IPS DF 4.7 (cell line): ENCODE measurements at regions not wholly inside any gene's neighbourhood (a gene's known extent, or its start where the extent isn't known, plus 50 kb on each side); places are given as distances from the start of the nearest gene placed in this dataset.
A peak's percentile ranks its signal among the peaks of the same experiment; 100 is the strongest.

Experiments used
- DNase-seq: peaks from one replicate; pipeline ENCODE4 v3.0.0-alpha.2; 2013; ENCODE audit warnings: low spot score; ENCODE audit errors: extremely low read depth

DNA sequence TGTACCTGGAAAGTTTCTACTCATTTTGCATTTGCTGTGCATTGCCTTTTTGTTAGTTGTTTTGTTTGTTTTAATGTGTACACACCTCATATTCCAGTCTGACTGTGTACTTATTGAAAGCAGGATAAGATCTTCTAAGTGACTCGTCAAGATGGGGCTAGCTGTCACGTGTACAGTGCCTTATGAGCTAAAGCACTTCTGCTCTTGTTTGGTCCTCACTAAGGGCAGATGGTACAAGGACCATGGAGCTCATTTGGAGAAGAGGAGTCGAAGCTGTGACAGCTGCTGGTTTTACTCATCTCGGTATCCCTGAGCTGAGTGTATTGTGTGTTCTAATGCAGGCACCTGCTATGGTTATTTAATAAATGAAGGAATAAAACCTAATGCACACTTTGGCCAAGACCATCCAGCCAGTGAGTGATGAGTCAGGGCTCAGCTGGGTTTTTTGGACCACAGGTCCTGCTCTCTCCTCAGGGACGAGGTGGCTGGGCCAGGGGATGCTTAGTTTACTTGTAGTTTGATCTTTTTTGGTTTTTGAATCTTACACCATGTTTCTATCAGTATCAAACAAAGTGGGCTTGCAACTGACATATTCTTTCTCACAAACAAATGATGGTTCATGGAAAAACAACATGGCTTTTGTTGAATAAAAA is 152.5 kb upstream of the APCDD1 start:
- no peak for DNase-seq

DNA sequence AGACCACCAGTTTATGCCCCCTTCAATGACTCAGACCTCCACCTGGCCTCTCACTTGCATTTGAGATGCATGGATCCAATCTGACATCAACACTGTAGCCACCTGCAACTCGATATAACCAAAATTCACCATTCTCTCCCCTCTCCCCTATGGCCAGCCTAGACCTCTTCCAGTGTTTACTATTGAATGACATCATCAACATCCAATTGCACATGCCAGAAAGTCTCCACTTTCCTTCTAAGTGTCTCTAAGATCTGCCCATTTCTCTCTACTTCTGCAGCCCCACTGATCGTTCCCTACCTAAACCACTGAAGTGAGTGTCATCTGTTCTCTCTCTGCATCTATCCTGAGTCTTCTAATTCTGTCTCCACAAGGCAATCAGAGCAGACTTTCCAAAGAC is 151.3 kb upstream of the APCDD1 start:
- DNase-seq, result no peak

DNA sequence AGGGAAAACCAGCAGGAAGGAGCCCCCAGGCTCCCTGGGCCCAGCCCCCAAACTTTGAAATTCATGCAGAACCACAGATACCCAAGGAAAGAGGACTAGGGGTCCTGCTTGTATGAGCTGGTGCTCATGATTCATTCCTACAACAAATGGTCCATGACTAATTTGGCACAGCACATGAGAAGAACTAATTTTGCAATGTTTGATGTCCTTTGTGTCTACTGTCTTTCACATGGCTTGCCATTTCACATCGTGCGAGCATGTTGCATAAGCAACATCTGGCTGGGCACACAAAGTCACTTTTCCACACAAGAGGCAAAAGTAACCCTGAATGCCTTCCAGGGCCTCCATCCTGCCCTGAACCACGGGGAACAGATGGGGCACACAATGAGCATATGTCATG is 149.6 kb upstream of the APCDD1 start:
- DNase-seq, result no peak

DNA sequence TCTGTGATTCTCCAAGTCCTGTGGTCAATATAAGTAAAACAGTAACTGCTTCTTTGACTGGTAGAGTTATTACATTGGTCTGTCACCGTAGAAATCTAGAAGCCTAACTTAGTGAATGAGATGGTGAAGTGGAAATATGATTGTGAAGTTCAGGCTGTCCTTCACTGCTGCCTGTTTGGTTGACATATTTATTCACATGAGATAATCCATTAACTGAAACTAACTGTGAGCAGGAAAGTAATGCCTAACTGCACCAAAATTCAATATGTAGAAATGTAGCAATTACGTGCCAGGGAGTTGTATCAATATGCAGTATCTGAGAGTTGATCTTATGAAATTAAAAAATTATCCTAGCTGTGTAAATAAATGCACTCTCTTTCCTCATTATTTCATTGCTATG is 147.7 kb upstream of the APCDD1 start:
- no peak for DNase-seq

DNA sequence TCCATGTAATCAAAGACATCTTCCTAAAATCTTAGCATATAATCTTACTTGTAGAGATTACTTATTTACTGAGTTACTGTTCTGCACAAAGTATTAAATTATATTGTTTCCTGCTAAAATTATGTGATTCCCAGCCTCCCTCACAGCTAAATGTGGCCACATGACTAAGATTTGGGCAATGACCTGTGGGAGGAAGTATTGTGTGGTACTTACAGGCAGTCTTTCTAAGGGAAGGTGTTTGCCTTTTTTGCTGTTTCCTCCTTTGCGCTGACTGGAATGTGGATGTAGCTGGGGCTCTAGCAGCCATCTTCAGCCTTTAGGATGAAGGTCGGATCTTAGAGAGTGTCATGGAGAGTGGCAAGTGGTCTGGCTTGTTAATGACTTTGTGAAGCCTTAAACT is 146.3 kb upstream of the APCDD1 start:
- DNase-seq, result no peak

DNA sequence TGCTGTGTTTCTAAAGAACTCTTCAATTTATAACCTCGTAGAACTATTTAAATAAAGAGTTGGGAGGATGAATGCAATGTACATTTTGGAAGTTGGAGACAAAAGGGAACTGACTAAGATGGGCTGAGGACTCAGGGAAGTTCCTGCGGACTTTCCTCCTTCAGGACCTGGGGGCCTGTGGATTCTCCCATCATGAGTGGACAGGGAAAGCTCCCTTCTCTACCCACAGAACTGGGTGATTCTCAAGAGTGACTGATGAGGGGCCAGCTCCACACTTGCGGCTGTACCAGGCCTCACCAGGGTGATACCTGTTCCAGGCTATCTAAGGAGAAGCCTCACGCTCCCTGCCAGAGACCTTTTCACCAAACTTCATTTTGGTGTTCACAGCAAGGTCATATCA is 143.8 kb upstream of the APCDD1 start:
- no peak for DNase-seq

DNA sequence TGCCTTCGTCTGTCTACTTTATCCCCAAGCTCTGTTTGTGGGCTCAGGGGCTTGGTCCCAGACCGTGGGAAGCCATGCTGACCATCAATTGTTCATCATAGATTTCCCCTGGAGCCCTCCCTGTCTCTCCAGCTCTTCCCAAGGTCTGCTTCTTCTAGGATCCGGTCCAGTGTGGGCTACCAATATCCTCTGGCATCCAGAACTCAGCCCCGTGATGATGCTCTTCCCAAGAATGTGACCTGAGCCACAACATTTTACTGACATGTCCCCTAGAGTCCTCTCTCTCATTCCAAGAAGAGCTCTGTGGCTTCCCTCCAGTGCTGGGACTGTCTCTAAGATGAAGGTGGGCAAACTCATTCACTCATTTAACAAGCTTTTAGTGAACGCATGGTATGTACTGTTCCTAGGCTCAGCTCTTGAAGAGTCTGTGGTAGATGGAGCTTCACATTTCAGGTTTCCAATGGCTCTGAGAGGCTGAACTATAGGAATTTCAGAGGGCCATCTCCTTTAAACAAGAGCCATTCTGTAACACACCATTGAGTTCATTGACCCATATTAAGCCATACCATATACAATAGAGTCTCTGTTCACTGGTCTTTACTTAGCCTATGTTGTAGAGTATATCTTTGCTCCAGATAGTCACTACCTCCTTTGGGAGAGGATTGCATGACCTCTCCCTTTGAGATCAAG is 142.0 kb upstream of the APCDD1 start:
- DNase-seq, result no peak

DNA sequence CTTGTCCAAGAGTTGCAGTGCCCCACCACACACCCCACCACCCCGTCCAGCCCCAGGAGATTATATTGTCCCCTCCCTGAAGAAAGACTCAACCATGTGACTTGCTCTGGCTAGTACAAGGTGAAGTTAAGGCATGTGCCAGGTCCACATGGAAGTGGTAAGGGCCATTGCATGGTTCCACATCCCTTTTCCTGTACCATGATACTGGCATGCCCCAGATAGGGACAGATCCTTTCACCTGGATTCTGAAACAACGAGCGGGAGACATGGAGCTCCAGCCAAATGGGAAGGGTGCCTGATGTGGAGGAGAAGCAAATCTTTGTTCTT is 141.5 kb upstream of the APCDD1 start:
- DNase-seq, result no peak

DNA sequence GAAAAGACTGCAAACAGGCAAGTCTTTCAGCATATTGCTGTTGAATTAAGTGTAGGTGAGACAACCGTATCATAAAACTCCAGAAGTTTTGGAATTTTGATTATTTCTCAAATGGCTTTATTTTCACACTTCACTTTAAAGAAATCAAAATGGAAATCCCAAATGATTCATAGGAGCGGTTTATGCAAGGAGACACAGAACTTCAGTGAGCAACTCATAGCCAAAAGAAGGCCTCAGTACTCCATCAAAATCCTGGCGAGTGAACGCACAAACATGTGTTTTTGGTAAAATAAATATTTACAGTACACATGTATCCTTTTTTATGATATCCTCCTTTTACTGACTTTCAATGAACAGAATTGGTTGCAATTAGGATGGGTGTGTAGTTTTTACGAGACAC is 140.4 kb upstream of the APCDD1 start:
- no peak for DNase-seq

DNA sequence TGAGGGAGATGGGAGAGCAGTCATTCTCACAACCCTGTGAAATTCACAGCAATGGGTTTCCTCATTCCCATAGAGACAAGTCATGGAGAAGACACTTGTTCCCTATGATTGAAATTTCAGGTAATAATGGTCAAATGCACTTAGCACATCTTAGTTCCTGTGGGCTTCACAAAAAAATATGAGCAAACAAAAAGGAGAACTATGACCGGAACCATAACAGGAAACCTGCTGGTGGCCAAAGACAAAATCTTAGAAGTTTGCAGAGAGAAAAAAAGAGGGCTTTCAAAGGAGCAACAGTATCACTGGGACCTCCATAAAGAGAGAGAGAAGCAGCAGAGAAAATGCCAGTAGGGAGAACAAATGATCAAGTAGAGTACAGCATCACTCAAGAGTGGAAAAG is 138.9 kb upstream of the APCDD1 start:
- no peak for DNase-seq

DNA sequence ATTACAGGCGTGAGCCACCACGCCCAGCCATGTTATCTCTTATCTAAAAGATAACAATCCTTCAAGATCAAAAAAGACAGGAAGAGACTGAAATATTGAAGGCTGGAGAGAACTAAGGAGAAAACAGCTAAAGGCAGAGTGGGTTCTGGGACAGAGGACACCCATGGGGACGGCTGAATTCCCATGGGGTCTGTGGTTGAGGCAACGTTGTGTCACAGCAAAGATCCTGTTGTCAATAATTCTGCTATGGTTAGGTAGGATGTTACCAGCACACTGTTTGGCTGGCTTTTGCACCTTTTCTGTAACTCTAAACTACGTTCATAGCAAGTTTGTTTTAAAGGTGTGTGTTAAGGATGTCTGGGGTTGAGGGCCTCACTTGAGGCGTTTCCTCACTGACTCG is 137.7 kb upstream of the APCDD1 start:
- DNase-seq, result no peak

DNA sequence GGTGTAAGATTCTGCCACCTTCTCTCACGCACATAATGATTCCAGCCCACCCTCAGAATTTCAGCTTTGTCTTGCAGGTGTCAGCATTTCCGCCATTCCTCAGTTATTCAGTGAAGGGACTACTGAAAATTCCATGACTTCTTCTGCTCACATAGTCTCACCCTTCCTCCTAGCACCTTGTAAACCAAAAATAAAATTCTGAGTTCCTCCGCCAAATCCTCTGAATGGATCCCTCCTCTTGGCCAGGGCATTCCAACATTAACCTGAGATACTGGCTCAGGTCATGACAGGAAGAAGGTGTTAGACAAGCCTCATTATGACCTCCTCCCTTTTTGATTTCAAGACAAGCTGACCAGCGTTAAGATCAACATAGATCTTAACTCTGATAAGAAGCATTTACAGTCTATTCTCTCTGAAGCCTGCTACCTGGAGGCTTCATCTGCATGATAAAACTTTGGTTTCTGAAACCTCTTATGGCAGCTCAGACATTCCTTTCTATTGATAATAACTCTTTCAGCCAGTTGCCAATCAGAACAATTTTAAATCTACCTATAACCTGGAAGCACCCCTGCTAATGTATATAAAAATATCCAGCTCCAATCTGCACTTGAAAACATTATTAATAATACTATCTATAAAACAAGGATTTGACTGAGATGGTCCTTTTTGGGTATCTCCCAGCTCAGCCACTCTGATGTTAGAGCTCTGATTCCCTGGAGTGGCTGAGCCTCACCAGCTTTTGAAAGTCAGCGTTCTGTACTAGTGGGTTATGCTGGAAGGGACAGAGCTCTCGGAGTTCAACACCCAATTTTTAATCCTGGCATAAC is 136.4 kb upstream of the APCDD1 start:
- peak; percentile 14 for DNase-seq

DNA sequence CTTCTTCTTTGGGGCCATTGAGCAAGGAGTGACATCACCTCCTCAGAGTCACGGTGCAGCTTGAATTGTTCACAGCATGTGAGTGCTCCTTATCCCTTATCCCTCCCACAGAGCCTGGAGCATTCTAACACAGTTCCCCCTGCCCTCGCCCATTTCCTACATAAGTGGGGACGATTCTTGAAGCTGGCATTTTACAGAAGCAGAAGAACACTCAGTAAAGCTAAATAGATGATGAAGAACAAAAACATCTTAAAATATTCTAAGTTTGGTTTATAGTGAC is 135.8 kb upstream of the APCDD1 start:
- no peak for DNase-seq

DNA sequence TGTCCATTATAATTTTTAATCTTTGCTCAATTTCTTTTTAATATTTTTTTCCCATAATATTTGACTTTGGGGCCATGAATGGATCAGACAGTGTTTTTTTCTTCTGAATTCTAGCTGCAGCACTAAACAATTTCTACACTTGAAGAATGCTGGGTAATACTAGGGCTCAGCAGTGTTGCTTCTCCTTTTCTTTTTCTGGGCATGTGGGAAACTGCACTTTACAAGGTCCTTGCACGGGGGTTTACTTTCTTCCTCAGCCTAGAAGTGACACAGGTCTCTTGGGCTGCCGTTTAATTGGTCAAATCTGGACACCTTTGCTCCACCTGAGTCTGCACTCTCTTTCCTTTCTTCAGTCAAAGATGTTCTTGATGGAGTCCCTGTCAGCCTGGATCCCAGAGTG is 135.4 kb upstream of the APCDD1 start:
- no peak for DNase-seq

DNA sequence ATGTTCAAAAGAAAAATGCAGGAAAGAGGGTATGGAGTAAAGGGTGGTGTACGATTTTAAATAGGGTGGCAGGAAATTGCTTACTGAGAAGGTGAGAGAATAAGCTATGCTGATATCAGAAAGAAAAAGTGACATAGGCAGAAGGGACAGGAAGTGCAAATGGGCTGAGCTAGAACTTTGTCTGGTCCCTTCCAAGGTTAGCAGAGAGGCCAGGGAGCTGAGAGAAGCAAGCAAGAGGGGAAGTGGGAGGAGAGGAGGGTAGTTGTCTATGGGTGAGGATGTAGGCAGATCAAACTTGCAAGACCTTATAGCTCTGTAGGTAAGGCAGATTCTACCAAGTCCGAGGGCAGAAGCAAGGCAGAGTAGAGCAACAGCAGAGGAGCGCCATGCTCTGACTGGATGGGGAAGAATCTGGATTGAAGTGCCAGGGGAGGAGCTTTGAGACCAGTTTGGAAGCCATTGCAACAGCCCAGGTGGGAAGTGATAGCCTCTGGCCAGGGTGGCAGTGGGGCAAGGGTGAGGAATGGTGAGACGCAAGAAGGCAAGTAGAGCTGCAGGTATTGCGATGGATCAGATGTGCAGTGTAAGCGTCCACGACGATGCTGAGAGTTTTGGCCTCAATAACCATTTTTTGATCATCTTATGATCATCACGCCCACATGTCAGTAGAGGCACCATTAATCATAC is 134.4 kb upstream of the APCDD1 start:
- DNase-seq, result no peak

DNA sequence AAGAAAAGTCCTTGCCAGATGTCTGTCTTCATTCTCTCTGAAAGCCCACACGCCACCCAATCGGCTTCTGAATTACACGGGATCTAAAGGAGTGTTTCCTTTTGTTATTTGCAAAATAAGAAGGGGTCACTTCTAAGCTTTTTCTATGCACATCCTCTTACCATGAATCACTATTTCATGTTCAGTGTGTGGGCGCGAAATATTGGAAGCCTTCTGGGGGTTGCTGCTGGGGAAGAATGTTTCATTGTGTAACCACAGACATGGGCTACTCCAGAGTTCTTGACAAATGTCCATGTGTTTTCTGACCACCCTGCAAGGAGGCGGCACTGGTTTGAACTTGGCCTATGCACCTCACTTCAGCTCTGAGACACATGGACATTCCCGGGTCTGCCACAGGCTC is 133.6 kb upstream of the APCDD1 start:
- no peak for DNase-seq

DNA sequence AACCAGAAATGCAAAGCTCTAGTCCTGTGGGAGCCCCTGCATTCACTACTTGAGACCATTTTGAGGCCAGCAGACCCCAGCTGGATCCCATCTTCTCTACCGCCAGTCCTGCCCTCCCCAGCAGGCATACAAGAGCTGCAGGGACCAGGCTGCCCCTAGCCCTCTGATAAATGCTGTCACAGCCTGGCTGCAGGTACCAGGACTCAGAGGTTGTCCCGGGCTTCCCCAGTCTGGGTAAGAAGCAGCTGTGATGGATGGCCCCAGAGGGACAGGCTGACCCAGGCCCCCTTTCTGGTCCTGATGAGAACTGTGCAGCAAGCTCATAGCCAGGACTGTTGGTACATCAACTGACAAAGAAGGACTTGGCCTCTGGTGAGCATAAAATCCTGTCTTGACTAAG is 132.9 kb upstream of the APCDD1 start:
- DNase-seq, result no peak

DNA sequence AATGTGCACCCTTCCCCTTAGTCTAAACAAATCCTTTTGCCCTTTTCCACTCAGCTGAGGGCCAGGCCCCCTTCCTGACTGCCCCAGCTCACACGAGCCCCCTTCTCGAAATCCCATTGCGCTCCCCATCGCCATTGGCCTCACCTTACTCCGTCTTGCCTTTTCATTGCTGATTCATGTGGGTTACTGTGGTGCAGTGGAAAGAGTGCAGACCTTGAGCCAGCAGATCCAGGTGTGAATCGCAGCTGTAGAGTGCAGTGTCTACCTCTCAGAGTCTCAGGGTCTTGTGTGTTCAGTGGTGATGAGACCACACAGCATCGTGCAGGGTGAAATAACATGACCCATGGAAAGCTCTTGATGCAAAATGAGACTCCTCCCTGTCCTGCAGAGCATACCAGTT is 132.4 kb upstream of the APCDD1 start:
- DNase-seq, result no peak

DNA sequence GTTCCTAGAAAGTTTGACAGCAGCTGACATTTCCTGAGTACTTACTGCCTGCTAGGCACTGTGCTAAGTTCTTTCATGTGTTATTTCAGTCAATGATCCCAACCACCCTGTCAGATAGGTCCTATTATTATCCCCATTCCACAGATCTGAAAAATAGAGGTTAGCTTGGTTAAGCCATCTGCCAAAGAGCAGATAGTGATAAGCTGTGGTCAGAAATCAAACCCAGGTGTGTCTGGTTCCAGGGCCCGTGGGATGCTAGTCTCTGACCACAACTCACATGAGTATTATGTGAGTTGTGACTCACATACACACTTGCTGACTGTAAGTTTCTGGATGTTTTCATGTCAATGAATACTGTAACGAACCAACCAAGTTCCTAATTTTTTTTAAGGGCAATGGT is 132.0 kb upstream of the APCDD1 start:
- no peak for DNase-seq

DNA sequence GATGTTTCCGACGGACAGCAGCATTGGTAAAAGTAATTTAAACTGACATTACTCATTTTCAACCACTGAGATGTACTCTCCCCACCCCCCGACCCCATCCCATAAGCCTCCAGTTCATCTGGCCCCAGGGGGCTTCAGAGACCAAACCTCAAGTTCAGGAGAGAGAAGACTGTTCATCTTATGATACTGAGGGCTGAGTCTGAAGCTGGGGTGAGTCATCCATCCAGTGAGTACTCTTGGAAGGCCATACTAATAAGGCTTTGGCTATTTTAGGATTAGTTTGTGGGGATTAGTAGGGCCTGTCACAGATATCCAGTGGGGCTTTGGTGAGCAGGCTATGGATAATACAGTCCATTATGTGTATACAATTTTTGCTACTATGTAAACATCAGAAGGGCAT is 125.3 kb upstream of the APCDD1 start:
- DNase-seq, result no peak

DNA sequence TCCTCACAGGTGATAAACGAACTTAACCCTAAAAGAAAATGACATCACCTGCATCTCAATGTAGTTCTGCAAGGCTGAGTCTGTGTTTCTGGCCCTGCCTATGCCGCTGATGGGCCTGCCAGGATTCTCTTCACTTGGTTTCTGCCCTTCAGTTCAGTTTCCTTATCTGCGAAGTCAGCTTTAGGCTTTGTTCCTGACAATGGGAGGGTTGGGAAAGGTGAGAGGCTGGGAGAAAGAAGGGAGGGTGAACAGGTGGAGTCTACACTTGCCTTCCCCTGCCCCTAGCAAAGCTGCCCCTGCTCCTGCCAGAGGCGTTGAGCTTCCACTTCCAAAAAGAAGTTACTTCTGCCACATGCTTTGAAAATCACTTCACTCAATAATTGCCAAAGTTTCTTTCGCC is 124.0 kb upstream of the APCDD1 start:
- no peak for DNase-seq

DNA sequence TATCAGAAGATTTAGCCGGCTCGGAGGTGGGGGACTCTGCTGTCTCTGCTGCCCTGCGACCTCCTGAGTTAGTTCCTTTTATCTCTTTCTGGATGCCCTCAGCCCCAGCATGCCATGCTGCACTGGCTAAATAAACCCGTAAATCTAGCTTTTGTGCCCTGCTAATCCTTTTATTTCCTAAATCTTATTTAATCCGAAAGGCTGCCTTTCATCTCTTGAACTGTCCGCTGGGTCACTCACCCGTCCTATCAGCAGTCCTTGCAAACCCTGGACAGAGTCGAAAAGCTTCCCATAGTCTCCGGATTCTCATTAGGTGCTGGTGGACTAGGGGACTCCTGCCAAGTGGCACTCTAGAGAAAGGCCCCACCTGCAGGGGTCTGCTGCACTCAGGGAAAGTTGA is 122.0 kb upstream of the APCDD1 start:
- DNase-seq, result no peak
